ENCODE measurements at regions not wholly inside any gene's neighbourhood (a gene's known extent, or its start where the extent isn't known, plus 50 kb on each side); places are given as distances from the start of the nearest gene placed in this dataset.

DNA sequence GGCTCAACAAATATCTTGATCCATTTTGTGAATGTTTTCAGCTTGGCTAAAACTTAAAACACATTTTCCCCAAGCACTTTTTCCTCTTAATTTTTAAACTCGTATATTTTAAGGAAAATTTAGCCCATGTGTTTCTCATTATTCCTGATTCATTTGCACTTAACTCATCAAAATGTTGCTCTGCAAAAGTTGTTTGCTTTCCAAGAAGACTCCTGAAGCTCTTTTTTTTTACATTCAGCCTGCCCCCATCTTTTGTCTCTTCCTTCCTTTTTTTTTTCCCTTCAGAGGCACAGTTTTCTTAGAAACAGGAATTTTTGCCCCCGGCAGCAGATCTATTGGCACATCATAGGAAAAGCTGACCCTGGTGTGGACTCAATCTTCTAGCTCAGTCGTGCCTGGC, 155.0 kb upstream of the SALL1 start:
- Histone ChIP-seq H3K4me1 (ENCODE audit: control insufficient read depth, insufficient read depth, low read length) (no peaks in the 10 kb centered on the region), H3K4me3 (ENCODE audit: low read depth, low read length) (no peak overlapping the region), H3K9me3 (ENCODE audit: control insufficient read depth, insufficient read depth, low read length) (no peaks in the 10 kb centered on the region), H3K27me3 (ENCODE audit: control insufficient read depth, insufficient read depth, low read length) (no peaks in the 10 kb centered on the region), H3K27ac (ENCODE audit: low read depth, low read length) (no peak overlapping the region), H3K36me3 (ENCODE audit: control insufficient read depth, insufficient read depth, low read length) (no peaks in the 10 kb centered on the region)
- DNase-seq (ENCODE audit: low read depth in 4 of 6, low spot score in 6 of 6): no peak
- 100% methylated on average over 1 of the region's 3 CpGs for WGBS (ENCODE audit: insufficient coverage)

- Histone ChIP-seq H3K4me1 (ENCODE audit: control insufficient read depth, insufficient read depth, low read length) (no peaks in the 10 kb centered on the region), H3K27ac (ENCODE audit: low read depth, low read length) (no peak overlapping the region), H3K27me3 (ENCODE audit: control insufficient read depth, insufficient read depth, low read length) (no peaks in the 10 kb centered on the region), H3K4me3 (ENCODE audit: low read depth, low read length) (no peak overlapping the region), H3K9me3 (ENCODE audit: control insufficient read depth, insufficient read depth, low read length) (no peaks in the 10 kb centered on the region), H3K36me3 (ENCODE audit: control insufficient read depth, insufficient read depth, low read length) (no peaks in the 10 kb centered on the region)
- no peak for DNase-seq (ENCODE audit: low read depth in 4 of 6, low spot score in 6 of 6)
- 94% methylated on average over 2 of the region's 2 CpGs for WGBS (ENCODE audit: insufficient coverage)
Observed at GRCh38 chr16:51305337-51305736, 154.3 kb upstream of the SALL1 start.

GRCh38 chr16:51302042-51302441, 151.0 kb upstream of the SALL1 start:
- Histone ChIP-seq H3K27ac (ENCODE audit: low read depth, low read length) (no peak overlapping the region), H3K4me1 (ENCODE audit: control insufficient read depth, insufficient read depth, low read length) (no peaks in the 10 kb centered on the region), H3K36me3 (ENCODE audit: control insufficient read depth, insufficient read depth, low read length) (no peaks in the 10 kb centered on the region), H3K27me3 (ENCODE audit: control insufficient read depth, insufficient read depth, low read length) (no peaks in the 10 kb centered on the region), H3K4me3 (ENCODE audit: low read depth, low read length) (no peak overlapping the region), H3K9me3 (ENCODE audit: control insufficient read depth, insufficient read depth, low read length) (peaks cover 4% of the 10 kb centered on the region)
- WGBS (ENCODE audit: insufficient coverage): no CpG with 5 or more reads among the region's 1 CpG
- DNase-seq (ENCODE audit: low read depth in 4 of 6, low spot score in 6 of 6): no peak

DNA sequence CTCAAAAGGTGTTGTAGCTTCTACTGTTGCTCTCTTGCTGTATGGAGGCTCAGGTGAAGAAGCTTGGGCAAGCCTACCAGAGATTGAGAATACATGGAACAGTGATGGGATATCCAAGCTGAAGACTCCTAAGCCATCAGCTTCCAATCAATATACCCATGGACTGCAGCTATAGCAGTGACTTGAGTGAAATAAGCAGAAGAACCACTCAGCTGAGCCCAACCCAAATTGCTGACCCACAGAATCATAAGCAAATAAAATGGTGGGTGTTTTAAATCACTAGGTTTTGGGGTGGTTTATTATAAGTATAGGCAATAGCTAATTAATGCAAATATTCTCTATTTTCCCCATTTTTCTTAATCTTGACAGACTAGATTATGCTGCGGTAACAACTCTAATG, 147.7 kb upstream of the SALL1 start:
- H3K36me3 ChIP-seq (ENCODE audit: control insufficient read depth, insufficient read depth, low read length): no peaks in the 10 kb centered on the region
- H3K27ac ChIP-seq (ENCODE audit: low read depth, low read length): no peak overlapping the region
- DNase-seq (ENCODE audit: low read depth in 4 of 6, low spot score in 6 of 6): no peak
- H3K9me3 ChIP-seq (ENCODE audit: control insufficient read depth, insufficient read depth, low read length): peaks cover 4% of the 10 kb centered on the region
- no CpG with 5 or more reads among the region's 1 CpG for WGBS (ENCODE audit: insufficient coverage)
- no peak overlapping the region for H3K4me3 ChIP-seq (ENCODE audit: low read depth, low read length)
- no peaks in the 10 kb centered on the region for H3K4me1 ChIP-seq (ENCODE audit: control insufficient read depth, insufficient read depth, low read length)
- H3K27me3 ChIP-seq (ENCODE audit: control insufficient read depth, insufficient read depth, low read length): no peaks in the 10 kb centered on the region

DNA sequence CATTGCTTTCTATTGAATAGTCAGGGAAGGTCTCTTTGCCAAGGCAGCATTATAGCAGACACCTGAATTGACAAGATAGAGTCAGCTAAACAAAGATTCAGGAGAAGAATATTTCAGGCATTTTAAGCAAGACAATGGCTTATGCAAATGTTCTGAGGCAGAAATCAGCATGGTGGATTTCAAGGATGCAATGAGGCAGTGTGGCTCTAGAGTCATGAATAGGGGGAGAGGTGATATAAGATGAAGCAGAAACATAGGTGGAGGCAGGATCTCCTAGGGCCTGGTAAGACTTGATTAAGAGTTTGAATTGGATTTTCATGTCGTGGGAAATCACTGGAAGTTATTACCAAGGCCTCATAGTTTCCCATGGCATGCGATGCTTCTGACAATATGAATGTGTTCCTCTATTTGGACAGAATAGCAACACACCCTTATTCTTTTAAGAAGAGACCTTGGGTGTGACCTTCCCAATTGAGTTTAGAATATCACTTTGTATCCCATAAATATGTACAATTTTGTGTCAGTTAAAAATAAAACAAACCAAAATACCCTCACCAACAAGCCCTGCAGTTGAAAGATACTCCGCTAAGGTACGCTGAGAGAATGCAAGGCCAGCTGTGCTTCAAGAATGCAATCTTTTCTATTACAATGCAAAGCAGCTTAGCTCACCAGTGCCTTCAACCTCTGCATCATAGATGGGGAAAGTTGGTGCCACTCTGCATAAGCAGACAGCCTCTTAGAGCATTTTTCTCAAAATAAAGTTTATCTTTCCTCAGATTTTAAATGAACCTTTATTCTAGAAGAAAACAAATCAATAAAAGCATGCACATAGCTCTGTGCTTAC, 139.6 kb upstream of the SALL1 start:
- Histone ChIP-seq H3K27me3 (ENCODE audit: control insufficient read depth, insufficient read depth, low read length) (no peaks in the 10 kb centered on the region), H3K9me3 (ENCODE audit: control insufficient read depth, insufficient read depth, low read length) (no peaks in the 10 kb centered on the region), H3K36me3 (ENCODE audit: control insufficient read depth, insufficient read depth, low read length) (no peaks in the 10 kb centered on the region), H3K4me3 (ENCODE audit: low read depth, low read length) (no peak overlapping the region), H3K27ac (ENCODE audit: low read depth, low read length) (no peak overlapping the region), H3K4me1 (ENCODE audit: control insufficient read depth, insufficient read depth, low read length) (peaks cover 5% of the 10 kb centered on the region)
- WGBS (ENCODE audit: insufficient coverage): 69% methylated on average over 2 of the region's 4 CpGs
- DNase-seq (ENCODE audit: low read depth in 4 of 6, low spot score in 6 of 6): no peak

- Histone ChIP-seq H3K9me3 (ENCODE audit: control insufficient read depth, insufficient read depth, low read length) (no peaks in the 10 kb centered on the region), H3K4me3 (ENCODE audit: low read depth, low read length) (no peak overlapping the region), H3K27me3 (ENCODE audit: control insufficient read depth, insufficient read depth, low read length) (no peaks in the 10 kb centered on the region), H3K4me1 (ENCODE audit: control insufficient read depth, insufficient read depth, low read length) (peaks cover 5% of the 10 kb centered on the region), H3K36me3 (ENCODE audit: control insufficient read depth, insufficient read depth, low read length) (no peaks in the 10 kb centered on the region), H3K27ac (ENCODE audit: low read depth, low read length) (no peak overlapping the region)
- no peak for DNase-seq (ENCODE audit: low read depth in 4 of 6, low spot score in 6 of 6)
- 89% methylated on average over 2 of the region's 3 CpGs for WGBS (ENCODE audit: insufficient coverage)
Observed at GRCh38 chr16:51289336-51289735, 138.3 kb upstream of the SALL1 start.

- Histone ChIP-seq H3K36me3 (ENCODE audit: control insufficient read depth, insufficient read depth, low read length) (no peaks in the 10 kb centered on the region), H3K9me3 (ENCODE audit: control insufficient read depth, insufficient read depth, low read length) (no peaks in the 10 kb centered on the region), H3K27me3 (ENCODE audit: control insufficient read depth, insufficient read depth, low read length) (no peaks in the 10 kb centered on the region), H3K4me3 (ENCODE audit: low read depth, low read length) (no peak overlapping the region), H3K27ac (ENCODE audit: low read depth, low read length) (no peak overlapping the region), H3K4me1 (ENCODE audit: control insufficient read depth, insufficient read depth, low read length) (peaks cover 5% of the 10 kb centered on the region)
- DNase-seq (ENCODE audit: low read depth in 4 of 6, low spot score in 6 of 6): peak in 1 of 6 donors; percentile 43
- WGBS (ENCODE audit: insufficient coverage): 73% methylated on average over 6 of the region's 14 CpGs
Observed at GRCh38 chr16:51287121-51287755, 136.2 kb upstream of the SALL1 start.

DNA sequence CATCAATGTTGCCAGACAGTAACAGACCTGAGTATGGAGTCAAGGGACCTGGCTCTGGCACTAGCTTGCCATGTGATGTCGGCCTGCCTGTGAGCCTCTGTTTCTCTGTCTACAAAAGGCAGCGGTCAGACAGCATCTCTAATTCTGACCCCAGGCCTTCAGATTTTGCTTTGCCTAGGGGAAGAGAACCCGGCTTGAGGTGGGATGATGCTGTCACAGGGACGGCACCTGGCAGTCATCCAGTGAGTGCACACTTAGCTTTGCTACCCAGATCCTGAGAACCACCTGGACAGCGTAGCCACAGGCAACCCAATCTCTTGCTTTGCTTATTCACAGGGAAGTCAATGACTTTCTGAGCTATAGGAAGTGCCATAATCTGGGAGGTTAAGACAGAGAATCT, 135.2 kb upstream of the SALL1 start:
- Histone ChIP-seq H3K4me3 (ENCODE audit: low read depth, low read length) (no peak overlapping the region), H3K27ac (ENCODE audit: low read depth, low read length) (no peak overlapping the region), H3K27me3 (ENCODE audit: control insufficient read depth, insufficient read depth, low read length) (no peaks in the 10 kb centered on the region), H3K9me3 (ENCODE audit: control insufficient read depth, insufficient read depth, low read length) (no peaks in the 10 kb centered on the region), H3K36me3 (ENCODE audit: control insufficient read depth, insufficient read depth, low read length) (no peaks in the 10 kb centered on the region), H3K4me1 (ENCODE audit: control insufficient read depth, insufficient read depth, low read length) (peaks cover 5% of the 10 kb centered on the region)
- 96% methylated on average over 5 of the region's 5 CpGs for WGBS (ENCODE audit: insufficient coverage)
- DNase-seq (ENCODE audit: low read depth in 4 of 6, low spot score in 6 of 6): no peak

DNA sequence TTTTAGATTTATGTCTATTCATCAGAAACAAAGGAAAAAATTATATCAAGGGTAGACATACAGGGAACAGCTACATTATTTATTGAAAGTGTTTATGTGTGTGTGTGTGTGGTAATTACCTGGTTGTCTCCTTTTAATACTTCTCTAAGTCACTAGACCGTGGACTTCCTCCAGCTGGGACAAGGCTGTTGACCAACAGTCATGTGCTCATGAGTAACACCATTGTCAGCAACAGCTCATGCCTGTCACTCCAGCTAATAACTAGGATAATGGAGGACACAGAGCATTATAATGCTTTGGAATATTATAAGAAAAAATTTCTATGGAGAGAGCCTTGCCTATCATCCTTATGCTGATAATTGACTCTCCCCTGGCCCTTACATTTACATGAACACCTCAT, 125.3 kb upstream of the SALL1 start:
- DNase-seq (ENCODE audit: low read depth in 4 of 6, low spot score in 6 of 6): no peak
- no peaks in the 10 kb centered on the region for H3K27me3 ChIP-seq (ENCODE audit: control insufficient read depth, insufficient read depth, low read length)
- H3K9me3 ChIP-seq (ENCODE audit: control insufficient read depth, insufficient read depth, low read length): no peaks in the 10 kb centered on the region
- H3K36me3 ChIP-seq (ENCODE audit: control insufficient read depth, insufficient read depth, low read length): no peaks in the 10 kb centered on the region
- WGBS (ENCODE audit: insufficient coverage): no CpG with 5 or more reads among the region's 1 CpG
- H3K4me1 ChIP-seq (ENCODE audit: control insufficient read depth, insufficient read depth, low read length): no peaks in the 10 kb centered on the region
- no peak overlapping the region for H3K4me3 ChIP-seq (ENCODE audit: low read depth, low read length)
- H3K27ac ChIP-seq (ENCODE audit: low read depth, low read length): no peak overlapping the region

GRCh38 chr16:51272420-51272819, 121.3 kb upstream of the SALL1 start:
- H3K4me3 ChIP-seq (ENCODE audit: low read depth, low read length): no peak overlapping the region
- no peaks in the 10 kb centered on the region for H3K27me3 ChIP-seq (ENCODE audit: control insufficient read depth, insufficient read depth, low read length)
- no peaks in the 10 kb centered on the region for H3K36me3 ChIP-seq (ENCODE audit: control insufficient read depth, insufficient read depth, low read length)
- H3K4me1 ChIP-seq (ENCODE audit: control insufficient read depth, insufficient read depth, low read length): peaks cover 5% of the 10 kb centered on the region
- H3K27ac ChIP-seq (ENCODE audit: low read depth, low read length): no peak overlapping the region
- no peak for DNase-seq (ENCODE audit: low read depth in 4 of 6, low spot score in 6 of 6)
- no CpG with 5 or more reads among the region's 4 CpGs for WGBS (ENCODE audit: insufficient coverage)
- H3K9me3 ChIP-seq (ENCODE audit: control insufficient read depth, insufficient read depth, low read length): no peaks in the 10 kb centered on the region
